ENCODE measurements at regions not wholly inside any gene's neighbourhood (a gene's known extent, or its start where the extent isn't known, plus 50 kb on each side); places are given as distances from the start of the nearest gene placed in this dataset.
A peak's percentile ranks its signal among the peaks of the same experiment; 100 is the strongest.

DNA sequence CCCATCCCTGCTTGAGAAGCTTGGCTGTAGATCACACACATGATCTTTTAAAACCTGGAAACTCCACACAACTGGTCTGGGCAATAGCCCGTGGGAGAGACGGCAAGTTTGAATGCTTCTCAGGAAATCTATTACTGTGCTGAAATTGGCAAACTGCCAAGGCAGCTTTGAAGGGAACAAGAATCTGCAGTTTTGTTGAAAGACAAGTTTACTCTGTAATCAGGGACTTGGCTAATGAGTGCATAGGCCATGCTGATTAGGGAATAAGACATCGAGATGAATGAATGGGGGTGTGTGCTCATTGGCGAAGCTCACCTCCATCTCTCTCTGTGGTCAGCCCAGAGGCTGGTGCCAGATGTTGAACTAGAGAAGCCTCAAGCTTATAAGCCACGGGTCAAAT lies 218.8 kb downstream of the HIPK3 start:
- H3K4me3 ChIP-seq (ENCODE audit: low read depth, low read length, poor library complexity, severe bottlenecking) = peak overlapping the region; percentile 43
- H3K79me2 ChIP-seq (ENCODE audit: insufficient read depth, low read depth, low read length) = peaks cover 99% of the 10 kb centered on the region
- H4K20me1 ChIP-seq (ENCODE audit: insufficient read depth, low read length) = no peaks in the 10 kb centered on the region
- intact Hi-C loops (cut with micrococcal nuclease; ENCODE audit: unreplicated experiment) = loop anchor here (5.0 kb wide), 2 partner anchors 69 to 219 kb away; partner anchors contain the start of gene HIPK3
- BruUV-seq (replicated peaks) = no TSS peak
- peak overlapping the region; percentile 84 for H3K4me2 ChIP-seq (ENCODE audit: low read length)
- H3K27ac ChIP-seq (ENCODE audit: low read depth, low read length, poor library complexity, severe bottlenecking) = peak overlapping the region; percentile 81
- H3K4me1 ChIP-seq (ENCODE audit: insufficient read depth, low read length, poor library complexity, severe bottlenecking) = peaks cover 100% of the 10 kb centered on the region
- H2AFZ ChIP-seq (ENCODE audit: low read length) = no peak overlapping the region
- POLR2A ChIA-PET = interaction anchor here (0.6 to 6.9 kb wide), 21 partner anchors 8 to 100 kb away, joined by 3 to 49 read pairs (median 5); partner anchors contain the start of gene KIAA1549L
- no peaks in the 10 kb centered on the region for H3K9me3 ChIP-seq (ENCODE audit: low read length)
- no peaks in the 10 kb centered on the region for H3K36me3 ChIP-seq (ENCODE audit: insufficient read depth, low read length)
- CTCF ChIA-PET (ENCODE audit: unreplicated experiment) = interaction anchor here (0.9 to 1.7 kb wide), 3 partner anchors 18 to 96 kb away, joined by 5 to 6 read pairs (median 5); no protein-coding TSS in a partner anchor
- peak; percentile 71 for DNase-seq (ENCODE audit: low spot score)
- no peaks in the 10 kb centered on the region for H3K9me2 ChIP-seq (ENCODE audit: insufficient read depth, low read length)
- no peak for TF ChIP-seq EZH2phosphoT487 (IDR thresholded peaks at IDR 0.05; ENCODE audit: borderline replicate concordance, low read depth, low read length)
- TF ChIP-seq CTCF (conservative IDR thresholded peaks at IDR 0.05; ENCODE audit: low read length) = no peak

DNA sequence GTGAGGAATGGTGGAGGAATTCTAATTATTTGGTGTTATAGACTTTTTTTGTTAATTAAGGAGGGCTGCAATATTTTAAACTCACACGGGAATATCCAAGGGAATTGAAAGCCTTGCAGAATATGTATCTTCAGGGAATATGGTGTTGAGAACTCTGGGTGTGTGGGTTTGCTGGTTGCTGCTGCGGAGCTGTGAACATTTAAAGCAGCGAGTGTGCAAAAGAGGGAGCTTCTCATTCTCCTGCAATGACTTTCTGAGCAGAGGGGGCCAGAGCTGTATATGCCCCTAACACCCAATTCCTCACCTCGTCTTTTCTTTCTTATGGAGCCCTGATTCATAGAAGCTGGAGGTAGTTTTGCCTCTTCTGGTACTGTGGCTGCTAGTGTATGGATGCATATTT lies 217.7 kb downstream of the HIPK3 start:
- H3K4me3 ChIP-seq (ENCODE audit: low read depth, low read length, poor library complexity, severe bottlenecking) = peak overlapping the region; percentile 43
- H3K4me2 ChIP-seq (ENCODE audit: low read length) = peak overlapping the region; percentile 84
- H2AFZ ChIP-seq (ENCODE audit: low read length) = no peak overlapping the region
- peak overlapping the region; percentile 81 for H3K27ac ChIP-seq (ENCODE audit: low read depth, low read length, poor library complexity, severe bottlenecking)
- H3K79me2 ChIP-seq (ENCODE audit: insufficient read depth, low read depth, low read length) = peaks cover 99% of the 10 kb centered on the region
- peaks cover 99% of the 10 kb centered on the region for H3K4me1 ChIP-seq (ENCODE audit: insufficient read depth, low read length, poor library complexity, severe bottlenecking)
- TF ChIP-seq EZH2phosphoT487 (IDR thresholded peaks at IDR 0.05; ENCODE audit: borderline replicate concordance, low read depth, low read length) = no peak
- TF ChIP-seq CTCF (conservative IDR thresholded peaks at IDR 0.05; ENCODE audit: low read length) = no peak
- POLR2A ChIA-PET = interaction anchor here (0.7 to 6.9 kb wide), 14 partner anchors 12 to 283 kb away, joined by 3 to 49 read pairs (median 6); no protein-coding TSS in a partner anchor
- no peaks in the 10 kb centered on the region for H4K20me1 ChIP-seq (ENCODE audit: insufficient read depth, low read length)
- peaks cover 4% of the 10 kb centered on the region; the same call in 1 of the 2 replicates for H3K36me3 ChIP-seq (ENCODE audit: insufficient read depth, low read length)
- BruUV-seq (replicated peaks) = no TSS peak
- intact Hi-C loops (cut with micrococcal nuclease; ENCODE audit: unreplicated experiment) = loop anchor here (5.0 kb wide), 2 partner anchors 68 to 218 kb away; partner anchors contain the start of gene HIPK3
- CTCF ChIA-PET (ENCODE audit: unreplicated experiment) = interaction anchor here (1.0 to 1.4 kb wide), 2 partner anchors 17 to 21 kb away, joined by 3 to 5 read pairs; no protein-coding TSS in a partner anchor
- DNase-seq (ENCODE audit: low spot score) = no peak
- peaks cover 5% of the 10 kb centered on the region; the same call in 1 of the 2 replicates for H3K9me3 ChIP-seq (ENCODE audit: low read length)
- no peaks in the 10 kb centered on the region for H3K9me2 ChIP-seq (ENCODE audit: insufficient read depth, low read length)

GRCh38 chr11:33471541-33471940 lies 214.4 kb downstream of the HIPK3 start:
- DNase-seq (ENCODE audit: low spot score) = no peak
- Histone ChIP-seq H3K79me2 (ENCODE audit: insufficient read depth, low read depth, low read length) (peaks cover 81% of the 10 kb centered on the region), H4K20me1 (ENCODE audit: insufficient read depth, low read length) (no peaks in the 10 kb centered on the region), H3K36me3 (ENCODE audit: insufficient read depth, low read length) (peaks cover 12% of the 10 kb centered on the region), H3K4me3 (ENCODE audit: low read depth, low read length, poor library complexity, severe bottlenecking) (no peak overlapping the region), H3K9me2 (ENCODE audit: insufficient read depth, low read length) (no peaks in the 10 kb centered on the region), H3K4me2 (ENCODE audit: low read length) (peak overlapping the region; percentile 84; the same call in 1 of the 2 replicates), H3K27ac (ENCODE audit: low read depth, low read length, poor library complexity, severe bottlenecking) (no peak overlapping the region), H3K4me1 (ENCODE audit: insufficient read depth, low read length, poor library complexity, severe bottlenecking) (peaks cover 74% of the 10 kb centered on the region), H2AFZ (ENCODE audit: low read length) (no peak overlapping the region), H3K9me3 (ENCODE audit: low read length) (peaks cover 11% of the 10 kb centered on the region; the same call in 1 of the 2 replicates)
- TF ChIP-seq EZH2phosphoT487 (IDR thresholded peaks at IDR 0.05; ENCODE audit: borderline replicate concordance, low read depth, low read length) (no peak), CTCF (conservative IDR thresholded peaks at IDR 0.05; ENCODE audit: low read length) (no peak)
- no TSS peak for BruUV-seq (replicated peaks)
- POLR2A ChIA-PET = no interaction called here
- CTCF ChIA-PET (ENCODE audit: unreplicated experiment) = interaction anchor here (0.6 kb wide), 1 partner anchor 10 kb away, joined by 3 read pairs; no protein-coding TSS in a partner anchor
- intact Hi-C loops (cut with micrococcal nuclease; ENCODE audit: unreplicated experiment) = no loop called here

All from OCI-LY7 (cell line).